Parathyroid adenoma (tissue), 2 donors: ENCODE measurements at regions not wholly inside any gene's neighbourhood (a gene's known extent, or its start where the extent isn't known, plus 50 kb on each side); places are given as distances from the start of the nearest gene placed in this dataset.

Source experiments
- H2AFZ ChIP-seq: fragments of 300-600 bp; sonication (generic); one replicate; pipeline ENCODE4 v1.7.0; 2017; ENCODE audit warnings: antibody characterized with exemption, mild to moderate bottlenecking
- H3K27ac ChIP-seq: fragments of 300-600 bp; sonication (generic); one replicate; pipeline ENCODE4 v1.7.0; 2017
- H3K27me3 ChIP-seq: fragments of 300-600 bp; sonication (generic); one replicate; pipeline ENCODE4 v1.7.0; 2017; ENCODE audit warnings: low read length; ENCODE audit not compliant: control insufficient read depth, insufficient read depth
- H3K36me3 ChIP-seq: fragments of 300-600 bp; sonication (generic); one replicate; pipeline ENCODE4 v1.7.0; 2017; ENCODE audit warnings: low read length; ENCODE audit not compliant: control insufficient read depth, insufficient read depth
- H3K4me1 ChIP-seq: fragments of 300-600 bp; sonication (generic); one replicate; pipeline ENCODE4 v1.7.0; 2017; ENCODE audit warnings: control low read depth
- H3K4me2 ChIP-seq: fragments of 300-600 bp; sonication (generic); one replicate; pipeline ENCODE4 v1.7.0; 2017; ENCODE audit warnings: low read length
- H3K4me3 ChIP-seq: fragments of 300-600 bp; sonication (generic); one replicate; pipeline ENCODE4 v1.7.0; 2017; ENCODE audit warnings: low read depth, low read length
- H3K79me2 ChIP-seq: fragments of 300-600 bp; sonication (generic); one replicate; pipeline ENCODE4 v1.7.0; 2017; ENCODE audit warnings: control low read depth
- H3K9ac ChIP-seq: fragments of 300-600 bp; sonication (generic); one replicate; pipeline ENCODE4 v1.7.0; 2017; ENCODE audit warnings: mild to moderate bottlenecking
- H3K9me3 ChIP-seq: fragments of 300-600 bp; sonication (generic); one replicate; pipeline ENCODE4 v1.7.0; 2017; ENCODE audit warnings: low read length; ENCODE audit not compliant: control insufficient read depth
- TF ChIP-seq, protein P1 (sequence below): fragments of 300-600 bp; sonication (generic); IDR thresholded peaks from one replicate; pipeline ENCODE4 v1.7.0; 2017; ENCODE audit warnings: antibody characterized with exemption, mild to moderate bottlenecking
- donor health status: primary hyperparathyroidism.

DNA sequence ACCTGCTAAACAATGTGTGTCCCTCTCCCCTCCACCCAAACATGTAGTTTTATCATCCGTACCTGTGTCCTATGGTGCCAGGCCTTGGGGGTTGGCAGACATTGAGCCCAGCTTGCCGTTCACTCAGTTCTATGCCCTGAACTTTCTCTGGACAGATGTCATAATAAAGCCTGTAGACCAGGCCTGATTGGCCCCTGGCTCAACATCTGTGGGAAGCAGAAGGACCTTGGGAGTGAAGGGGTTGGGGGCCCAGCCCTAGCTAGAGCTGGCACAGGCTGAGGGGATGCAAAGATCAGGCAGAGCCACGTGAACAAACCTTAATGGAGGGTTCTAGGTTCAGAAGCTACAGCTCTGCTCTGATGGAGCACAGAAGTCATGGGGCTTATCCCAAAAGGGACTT is 600.6 kb downstream of the BUD13 start:
- H3K36me3 ChIP-seq = no peaks in the 10 kb centered on the region
- H3K9ac ChIP-seq = no peak overlapping the region
- H3K27me3 ChIP-seq = no peaks in the 10 kb centered on the region
- no peaks in the 10 kb centered on the region for H3K79me2 ChIP-seq
- H3K4me2 ChIP-seq = no peak overlapping the region
- no peaks in the 10 kb centered on the region for H3K9me3 ChIP-seq
- TF ChIP-seq, protein P1, sequence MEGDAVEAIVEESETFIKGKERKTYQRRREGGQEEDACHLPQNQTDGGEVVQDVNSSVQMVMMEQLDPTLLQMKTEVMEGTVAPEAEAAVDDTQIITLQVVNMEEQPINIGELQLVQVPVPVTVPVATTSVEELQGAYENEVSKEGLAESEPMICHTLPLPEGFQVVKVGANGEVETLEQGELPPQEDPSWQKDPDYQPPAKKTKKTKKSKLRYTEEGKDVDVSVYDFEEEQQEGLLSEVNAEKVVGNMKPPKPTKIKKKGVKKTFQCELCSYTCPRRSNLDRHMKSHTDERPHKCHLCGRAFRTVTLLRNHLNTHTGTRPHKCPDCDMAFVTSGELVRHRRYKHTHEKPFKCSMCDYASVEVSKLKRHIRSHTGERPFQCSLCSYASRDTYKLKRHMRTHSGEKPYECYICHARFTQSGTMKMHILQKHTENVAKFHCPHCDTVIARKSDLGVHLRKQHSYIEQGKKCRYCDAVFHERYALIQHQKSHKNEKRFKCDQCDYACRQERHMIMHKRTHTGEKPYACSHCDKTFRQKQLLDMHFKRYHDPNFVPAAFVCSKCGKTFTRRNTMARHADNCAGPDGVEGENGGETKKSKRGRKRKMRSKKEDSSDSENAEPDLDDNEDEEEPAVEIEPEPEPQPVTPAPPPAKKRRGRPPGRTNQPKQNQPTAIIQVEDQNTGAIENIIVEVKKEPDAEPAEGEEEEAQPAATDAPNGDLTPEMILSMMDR = no peak
- no peaks in the 10 kb centered on the region for H3K4me1 ChIP-seq
- H3K27ac ChIP-seq = no peak overlapping the region
- H3K4me3 ChIP-seq = no peak overlapping the region
- no peak overlapping the region for H2AFZ ChIP-seq

DNA sequence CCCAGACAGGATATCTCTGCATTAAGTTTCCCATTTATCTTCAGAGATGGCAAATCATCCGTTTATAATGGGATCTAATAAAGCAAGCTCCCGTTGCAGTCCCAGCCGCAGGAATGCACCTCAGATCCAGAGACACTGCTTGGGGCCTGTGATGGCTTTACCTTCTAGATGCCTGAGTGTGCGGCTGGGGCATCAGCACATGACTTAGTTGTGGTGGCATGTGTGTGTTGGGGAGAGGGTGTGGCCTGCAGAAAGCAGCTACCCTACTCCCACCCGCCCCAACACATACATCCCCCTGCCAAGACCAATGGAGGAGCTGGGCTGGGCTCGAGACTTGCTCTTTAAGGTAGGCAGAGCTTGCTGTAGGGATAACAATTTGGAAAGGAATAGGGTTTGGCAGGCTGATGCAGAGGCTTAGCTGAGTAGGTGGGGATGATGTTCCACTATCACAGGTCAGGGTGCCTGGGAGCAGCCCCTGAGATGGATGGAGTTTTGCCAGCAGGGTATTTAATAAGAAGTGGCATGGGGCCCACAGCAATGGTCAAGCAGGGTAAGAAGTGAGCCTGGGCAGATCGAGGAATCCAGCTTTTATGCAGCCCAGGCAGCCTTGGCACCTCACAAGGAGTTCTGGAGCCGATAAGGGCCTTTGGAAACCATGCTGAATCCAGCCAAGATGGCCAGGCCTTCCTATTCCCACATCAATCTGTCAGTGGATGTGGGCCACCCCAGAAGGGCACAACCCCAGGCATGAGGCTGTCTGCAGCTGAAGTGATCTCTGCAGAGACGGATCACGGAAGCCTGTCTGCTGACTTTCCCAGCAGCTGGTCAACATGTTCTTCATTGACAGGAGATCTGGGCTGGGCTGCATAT is 601.3 kb downstream of the BUD13 start:
- H3K79me2 ChIP-seq = no peaks in the 10 kb centered on the region
- H3K4me2 ChIP-seq = no peak overlapping the region
- no peak overlapping the region for H3K9ac ChIP-seq
- H3K4me1 ChIP-seq = no peaks in the 10 kb centered on the region
- no peaks in the 10 kb centered on the region for H3K27me3 ChIP-seq
- H3K9me3 ChIP-seq = no peaks in the 10 kb centered on the region
- no peak overlapping the region for H3K27ac ChIP-seq
- no peak overlapping the region for H3K4me3 ChIP-seq
- no peaks in the 10 kb centered on the region for H3K36me3 ChIP-seq
- H2AFZ ChIP-seq = no peak overlapping the region
- TF ChIP-seq, protein P1 = no peak

DNA sequence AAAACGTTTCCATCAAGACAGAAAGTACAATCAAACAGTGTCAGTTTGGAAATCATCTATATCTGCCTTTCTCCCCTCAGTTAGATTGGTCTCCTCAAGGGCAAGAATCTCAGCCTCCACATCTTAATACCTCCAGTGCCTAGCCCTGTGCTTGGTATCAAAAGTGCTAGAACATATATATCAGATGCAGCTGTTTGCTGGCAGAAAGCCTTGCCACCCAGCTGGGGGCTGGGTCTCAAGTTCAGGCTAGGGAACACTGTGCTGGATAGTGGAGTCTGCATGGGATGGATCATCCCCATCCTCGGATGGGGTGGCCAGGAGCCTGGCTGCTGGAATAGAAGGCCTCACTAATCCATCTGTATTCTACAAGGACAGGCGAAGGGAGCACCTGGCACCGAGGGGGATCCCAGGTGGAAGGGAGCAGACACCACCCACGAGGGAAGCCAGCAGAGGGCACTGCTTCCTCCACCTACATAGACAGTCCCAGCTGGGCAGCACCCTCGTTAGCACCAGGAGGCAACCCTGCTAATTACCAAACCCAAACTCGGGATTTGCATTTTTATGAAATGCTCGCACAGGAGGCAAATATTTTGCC is 602.2 kb downstream of the BUD13 start:
- TF ChIP-seq, protein P1 = no peak
- Histone ChIP-seq H3K9ac (no peak overlapping the region), H3K4me2 (no peak overlapping the region), H3K4me1 (no peaks in the 10 kb centered on the region), H3K27me3 (no peaks in the 10 kb centered on the region), H3K9me3 (no peaks in the 10 kb centered on the region), H3K79me2 (no peaks in the 10 kb centered on the region), H3K4me3 (no peak overlapping the region), H3K27ac (no peak overlapping the region), H3K36me3 (no peaks in the 10 kb centered on the region), H2AFZ (no peak overlapping the region)

DNA sequence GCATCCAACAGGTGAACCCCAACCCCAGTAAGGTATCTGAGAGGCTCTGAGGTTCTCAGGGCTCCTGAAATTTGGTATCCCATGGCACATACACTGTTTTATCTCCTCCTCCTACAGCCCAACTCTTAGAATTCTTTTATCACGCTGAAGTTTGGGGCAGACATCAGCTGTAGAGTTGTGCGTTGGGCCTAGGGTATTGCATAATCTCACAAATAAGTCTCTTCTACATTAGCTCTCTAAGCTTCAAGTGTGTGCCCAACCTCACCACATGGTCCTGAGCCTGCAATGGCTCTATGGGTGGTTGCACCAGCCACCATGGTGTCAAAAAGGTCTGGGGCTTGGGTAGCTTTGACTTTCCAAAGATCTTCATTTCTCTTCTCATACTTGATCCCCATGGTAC is 603.0 kb downstream of the BUD13 start:
- no peaks in the 10 kb centered on the region for H3K27me3 ChIP-seq
- no peaks in the 10 kb centered on the region for H3K9me3 ChIP-seq
- no peak overlapping the region for H3K4me2 ChIP-seq
- H3K36me3 ChIP-seq = no peaks in the 10 kb centered on the region
- TF ChIP-seq, protein P1 = no peak
- no peaks in the 10 kb centered on the region for H3K79me2 ChIP-seq
- no peak overlapping the region for H3K9ac ChIP-seq
- no peaks in the 10 kb centered on the region for H3K4me1 ChIP-seq
- H3K4me3 ChIP-seq = no peak overlapping the region
- no peak overlapping the region for H2AFZ ChIP-seq
- no peak overlapping the region for H3K27ac ChIP-seq

DNA sequence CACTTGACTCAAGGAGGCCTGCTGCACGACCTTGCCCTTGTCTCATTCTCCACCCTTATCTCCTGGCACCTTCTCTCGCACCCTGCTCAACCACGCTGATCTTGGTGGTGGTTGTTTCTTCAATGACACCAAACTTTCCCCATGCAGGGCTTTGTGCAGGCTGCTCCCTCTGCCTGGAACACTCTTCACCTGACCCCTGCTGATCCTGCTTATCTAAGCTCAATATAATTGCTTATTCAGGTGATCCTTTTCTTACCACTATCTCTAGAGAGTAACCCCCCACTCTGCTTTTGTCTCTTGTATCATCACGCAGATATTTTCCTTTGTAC is 604.4 kb downstream of the BUD13 start:
- no peak overlapping the region for H3K9ac ChIP-seq
- TF ChIP-seq, protein P1 = no peak
- H3K27me3 ChIP-seq = no peaks in the 10 kb centered on the region
- H3K4me1 ChIP-seq = no peaks in the 10 kb centered on the region
- no peaks in the 10 kb centered on the region for H3K9me3 ChIP-seq
- no peak overlapping the region for H3K4me2 ChIP-seq
- no peak overlapping the region for H3K4me3 ChIP-seq
- no peaks in the 10 kb centered on the region for H3K36me3 ChIP-seq
- H2AFZ ChIP-seq = no peak overlapping the region
- H3K79me2 ChIP-seq = no peaks in the 10 kb centered on the region
- H3K27ac ChIP-seq = no peak overlapping the region
